HUES6 (cell line): ENCODE measurements at regions not wholly inside any gene's neighbourhood (a gene's known extent, or its start where the extent isn't known, plus 50 kb on each side); places are given as distances from the start of the nearest gene placed in this dataset.

Experiments
- H3K27ac ChIP-seq: 2 replicates; pipeline ENCODE4 v1.7.0; 2013; ENCODE audit warnings: low read depth, mild to moderate bottlenecking, low read length, inconsistent platforms
- H3K27me3 ChIP-seq: 2 replicates; pipeline ENCODE4 v1.6.1; 2013; ENCODE audit warnings: low read length; ENCODE audit not compliant: control insufficient read depth, insufficient read depth
- H3K36me3 ChIP-seq: 2 replicates; pipeline ENCODE4 v1.6.1; 2013; ENCODE audit warnings: low read length; ENCODE audit not compliant: control insufficient read depth, insufficient read depth
- H3K4me1 ChIP-seq: 2 replicates; pipeline ENCODE4 v1.6.1; 2013; ENCODE audit warnings: low read length; ENCODE audit not compliant: control insufficient read depth, insufficient read depth
- H3K4me3 ChIP-seq: 2 replicates; pipeline ENCODE4 v1.5.1; 2013; ENCODE audit warnings: low read depth, low read length
- H3K9ac ChIP-seq: one replicate; pipeline ENCODE4 v1.6.1; 2013; ENCODE audit warnings: mild to moderate bottlenecking, low read length
- H3K9me3 ChIP-seq: 2 replicates; pipeline ENCODE4 v1.6.1; 2013; ENCODE audit warnings: low read depth, low read length; ENCODE audit not compliant: control insufficient read depth, insufficient read depth

DNA sequence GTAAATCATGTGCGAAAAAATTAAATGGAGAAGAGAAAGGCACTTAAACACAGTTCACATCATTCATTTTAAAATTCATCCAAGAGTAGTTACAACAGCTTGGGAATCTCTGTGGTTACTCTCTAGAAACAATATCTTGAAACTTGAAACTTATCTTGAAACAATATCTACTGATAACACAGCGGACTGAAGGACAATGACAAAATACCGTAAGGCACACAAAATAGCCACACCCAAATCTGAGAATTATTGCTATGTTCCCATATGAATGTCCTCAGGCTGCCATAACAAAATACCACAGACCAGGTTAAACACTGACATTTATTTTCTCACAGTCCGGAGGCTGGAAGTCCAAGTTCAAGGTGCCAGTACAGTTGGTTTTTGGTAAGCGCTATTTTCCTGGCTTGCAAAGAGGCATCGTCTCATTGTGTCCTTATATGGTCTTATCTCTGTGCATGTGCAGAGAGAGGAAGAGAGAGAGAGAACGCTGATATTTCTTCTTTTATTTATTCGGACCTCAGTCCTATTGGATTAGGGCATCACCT is 122.5 kb upstream of the BTBD3 start:
- Histone ChIP-seq H3K4me1 (peaks cover 17% of the 10 kb centered on the region), H3K27me3 (peaks cover 7% of the 10 kb centered on the region; the same call in 1 of the 2 replicates), H3K4me3 (no peak overlapping the region), H3K9ac (no peak overlapping the region), H3K27ac (no peak overlapping the region), H3K9me3 (no peaks in the 10 kb centered on the region), H3K36me3 (no peaks in the 10 kb centered on the region)

- no peak overlapping the region for H3K9ac ChIP-seq
Measured at GRCh38 chr20:11796026-11796425, 121.7 kb upstream of the BTBD3 start.

DNA sequence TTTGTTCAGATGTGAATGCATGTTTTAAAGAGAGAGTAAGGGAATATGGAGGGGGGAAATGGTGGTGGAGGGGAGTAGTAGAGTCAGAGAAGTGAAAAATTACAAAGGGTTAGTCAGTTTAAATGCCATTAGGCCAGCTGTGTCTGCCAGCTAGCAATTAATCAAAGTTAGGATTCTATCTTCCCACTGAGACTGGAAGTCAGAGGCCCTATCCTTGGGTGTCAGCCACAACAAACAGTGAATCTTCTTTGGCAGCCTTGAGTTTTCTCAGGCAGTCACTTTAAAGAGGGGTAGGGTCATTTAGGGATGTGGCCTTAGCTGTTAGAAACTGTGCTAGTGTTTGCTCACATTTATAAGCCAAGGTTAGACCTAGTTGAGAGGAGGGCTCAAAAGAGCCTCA is 120.5 kb upstream of the BTBD3 start:
- Histone ChIP-seq H3K27ac (no peak overlapping the region), H3K4me1 (peaks cover 6% of the 10 kb centered on the region), H3K9me3 (no peaks in the 10 kb centered on the region), H3K27me3 (peaks cover 7% of the 10 kb centered on the region; the same call in 1 of the 2 replicates), H3K9ac (no peak overlapping the region), H3K36me3 (no peaks in the 10 kb centered on the region), H3K4me3 (no peak overlapping the region)

More at GRCh38 chr20:11796026-11796425, 121.7 kb upstream of the BTBD3 start:
- peaks cover 7% of the 10 kb centered on the region; the same call in 1 of the 2 replicates for H3K27me3 ChIP-seq
- H3K9me3 ChIP-seq = no peaks in the 10 kb centered on the region
- no peak overlapping the region for H3K4me3 ChIP-seq
- peaks cover 17% of the 10 kb centered on the region for H3K4me1 ChIP-seq
- no peak overlapping the region for H3K27ac ChIP-seq
- no peaks in the 10 kb centered on the region for H3K36me3 ChIP-seq

GRCh38 chr20:11799281-11799684 is 118.4 kb upstream of the BTBD3 start:
- Histone ChIP-seq H3K9me3 (no peaks in the 10 kb centered on the region), H3K4me3 (no peak overlapping the region), H3K36me3 (no peaks in the 10 kb centered on the region), H3K27me3 (peaks cover 7% of the 10 kb centered on the region; the same call in 1 of the 2 replicates), H3K27ac (no peak overlapping the region), H3K4me1 (peaks cover 2% of the 10 kb centered on the region; the same call in 1 of the 2 replicates), H3K9ac (no peak overlapping the region)

DNA sequence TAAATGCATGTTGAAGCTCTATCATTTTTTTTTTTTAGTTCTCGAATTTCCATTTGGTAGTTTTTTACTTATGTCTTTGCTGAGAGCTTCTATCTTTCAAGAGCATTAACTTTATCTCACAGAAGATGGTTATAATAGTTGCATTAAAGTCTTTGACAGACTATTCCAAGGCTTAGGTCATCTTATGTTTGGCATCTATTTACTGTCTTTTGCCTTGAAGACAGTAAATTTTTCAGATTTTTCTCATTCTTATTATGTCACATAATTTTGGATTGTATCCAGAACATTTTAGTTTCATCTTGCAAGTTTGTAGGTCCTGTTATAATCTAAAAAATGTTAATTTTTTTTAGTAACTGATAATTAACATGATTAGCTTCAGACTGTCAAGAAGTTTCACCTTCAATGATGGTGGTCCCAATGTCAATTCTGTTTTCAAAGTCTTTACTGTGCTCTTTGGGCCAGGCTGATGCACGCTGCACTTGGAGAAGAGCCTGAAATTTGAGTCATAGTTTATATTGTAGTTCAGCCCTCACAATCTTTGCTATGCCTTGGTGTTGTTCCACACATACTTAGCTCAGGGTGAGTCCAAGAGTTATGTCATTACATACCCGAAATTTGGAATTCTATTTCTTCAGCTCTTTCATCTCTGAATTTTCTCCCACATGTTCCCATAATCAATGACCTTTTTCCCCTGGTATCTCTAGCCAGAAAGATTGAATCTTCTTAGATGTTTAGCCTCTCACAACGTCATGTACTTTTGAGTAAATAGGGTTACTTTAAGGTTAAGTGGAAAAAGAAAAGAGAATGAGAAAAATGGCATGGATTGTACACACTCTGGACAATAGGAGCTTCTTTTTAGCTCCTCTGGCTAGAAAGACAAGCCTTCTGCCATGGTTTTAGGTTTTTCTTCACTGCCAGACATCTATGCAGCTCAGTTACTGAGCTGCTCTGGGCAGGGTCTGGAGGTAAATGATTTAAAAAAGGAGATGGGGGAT is 110.3 kb upstream of the BTBD3 start:
- peaks cover 5% of the 10 kb centered on the region; the same call in 1 of the 2 replicates for H3K4me1 ChIP-seq
- H3K36me3 ChIP-seq = no peaks in the 10 kb centered on the region
- H3K9ac ChIP-seq = no peak overlapping the region
- no peaks in the 10 kb centered on the region for H3K9me3 ChIP-seq
- H3K27me3 ChIP-seq = 0 out of 2 replicates have a peak, but pooled peaks cover 5% of the 10 kb centered on the region
- no peak overlapping the region for H3K4me3 ChIP-seq
- no peak overlapping the region for H3K27ac ChIP-seq

- Histone ChIP-seq H3K4me1 (peaks cover 5% of the 10 kb centered on the region; the same call in 1 of the 2 replicates), H3K36me3 (no peaks in the 10 kb centered on the region), H3K4me3 (no peak overlapping the region), H3K27me3 (0 out of 2 replicates have a peak, but pooled peaks cover 5% of the 10 kb centered on the region), H3K9ac (no peak overlapping the region), H3K9me3 (no peaks in the 10 kb centered on the region), H3K27ac (no peak overlapping the region)
Measured at GRCh38 chr20:11808841-11809240, 108.9 kb upstream of the BTBD3 start.

GRCh38 chr20:11810311-11811083 is 107.2 kb upstream of the BTBD3 start:
- no peaks in the 10 kb centered on the region for H3K36me3 ChIP-seq
- H3K4me3 ChIP-seq = no peak overlapping the region
- no peak overlapping the region for H3K9ac ChIP-seq
- no peak overlapping the region for H3K27ac ChIP-seq
- H3K9me3 ChIP-seq = no peaks in the 10 kb centered on the region
- peaks cover 5% of the 10 kb centered on the region; the same call in 1 of the 2 replicates for H3K4me1 ChIP-seq
- 0 out of 2 replicates have a peak, but pooled peaks cover 5% of the 10 kb centered on the region for H3K27me3 ChIP-seq

DNA sequence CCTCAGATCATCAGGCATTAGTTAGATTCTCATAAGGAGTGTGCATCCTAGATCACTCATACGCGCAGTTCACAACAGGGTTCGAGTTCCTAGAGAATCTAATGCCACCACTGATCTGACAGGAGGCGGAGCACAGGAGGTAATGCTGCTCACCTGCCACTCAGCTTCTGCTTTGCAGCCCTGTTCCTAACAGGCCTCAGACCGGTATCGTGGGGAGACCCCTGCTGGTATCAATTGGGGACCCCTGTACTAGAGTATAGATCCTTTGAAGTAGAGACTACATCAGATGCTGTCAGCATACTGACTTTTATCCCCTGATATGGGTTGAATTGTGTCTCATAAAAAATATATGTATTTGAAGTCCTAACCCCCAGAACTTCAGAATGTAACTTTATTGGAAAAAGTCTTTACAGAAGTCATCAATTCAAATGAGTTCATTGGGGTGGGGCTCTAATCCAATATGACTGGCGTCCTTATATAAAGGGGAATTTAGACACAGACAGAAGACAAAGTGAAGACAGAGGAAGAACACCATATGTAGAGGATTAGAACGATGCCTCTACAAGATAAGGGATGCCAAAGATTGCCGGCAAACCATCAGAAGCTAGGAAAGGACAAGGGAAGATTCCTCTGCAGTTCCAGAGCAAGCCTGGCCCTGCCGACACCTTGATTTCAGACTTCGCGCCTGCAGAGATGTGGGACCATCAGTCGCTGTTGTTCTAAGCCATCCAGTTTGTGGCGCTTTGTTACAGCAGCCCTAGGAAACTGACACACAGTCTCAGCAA is 104.4 kb upstream of the BTBD3 start:
- Histone ChIP-seq H3K9me3 (no peaks in the 10 kb centered on the region), H3K9ac (no peak overlapping the region), H3K36me3 (no peaks in the 10 kb centered on the region), H3K27me3 (0 out of 2 replicates have a peak, but pooled peaks cover 5% of the 10 kb centered on the region), H3K27ac (no peak overlapping the region), H3K4me3 (no peak overlapping the region), H3K4me1 (no peaks in the 10 kb centered on the region)

- Histone ChIP-seq H3K4me3 (no peak overlapping the region), H3K9me3 (no peaks in the 10 kb centered on the region), H3K9ac (no peak overlapping the region), H3K36me3 (no peaks in the 10 kb centered on the region), H3K4me1 (no peaks in the 10 kb centered on the region), H3K27me3 (peaks cover 6% of the 10 kb centered on the region; the same call in 1 of the 2 replicates), H3K27ac (no peak overlapping the region)
Measured at GRCh38 chr20:11814267-11814666, 103.4 kb upstream of the BTBD3 start.

- Histone ChIP-seq H3K4me3 (no peak overlapping the region), H3K27ac (no peak overlapping the region), H3K9me3 (no peaks in the 10 kb centered on the region), H3K27me3 (peaks cover 42% of the 10 kb centered on the region; the same call in 1 of the 2 replicates), H3K36me3 (no peaks in the 10 kb centered on the region), H3K9ac (no peak overlapping the region), H3K4me1 (no peaks in the 10 kb centered on the region)
Measured at GRCh38 chr20:11820838-11821237, 96.9 kb upstream of the BTBD3 start.
